HepG2 (cell line): ENCODE measurements at regions not wholly inside any gene's neighbourhood (a gene's known extent, or its start where the extent isn't known, plus 50 kb on each side); places are given as distances from the start of the nearest gene placed in this dataset.
A peak's percentile ranks its signal among the peaks of the same experiment; 100 is the strongest.

Experiments used
- BCL6 ChIP-seq: IDR thresholded peaks from 2 replicates; pipeline ENCODE4 v1.6.1; 2016; ENCODE audit warnings: missing genetic modification reagents, missing compliant biosample characterization
- DMAP1 ChIP-seq: IDR thresholded peaks from 2 replicates; pipeline ENCODE4 v1.6.1; 2016
- FOXA3 ChIP-seq: IDR thresholded peaks from 2 replicates; pipeline ENCODE4 v1.6.1; 2016; ENCODE audit warnings: missing genetic modification reagents, missing compliant biosample characterization
- IRF1 ChIP-seq: sonication (generic); formaldehyde crosslinking; IDR thresholded peaks from 2 replicates; pipeline ENCODE4 v1.4.0; 2020; ENCODE audit warnings: low read depth, mild to moderate bottlenecking, missing genetic modification reagents
- KAT7 ChIP-seq: IDR thresholded peaks from 2 replicates; pipeline ENCODE4 v1.6.1; 2018; ENCODE audit warnings: borderline replicate concordance, missing compliant biosample characterization
- LBX2 ChIP-seq: sonication (generic); formaldehyde crosslinking; IDR thresholded peaks from 2 replicates; pipeline ENCODE4 v1.5.0; 2020; ENCODE audit warnings: missing genetic modification reagents, mild to moderate bottlenecking, borderline replicate concordance
- NFAT5 ChIP-seq: sonication (generic); formaldehyde crosslinking; IDR thresholded peaks from 2 replicates; pipeline ENCODE4 v1.4.0; 2020; ENCODE audit warnings: missing genetic modification reagents
- RXRB ChIP-seq: IDR thresholded peaks from 2 replicates; pipeline ENCODE4 v1.6.1; 2016; ENCODE audit warnings: borderline replicate concordance, missing genetic modification reagents, missing compliant biosample characterization
- TARDBP ChIP-seq: sonication (generic); formaldehyde crosslinking; IDR thresholded peaks from 2 replicates; pipeline ENCODE4 v1.8.0; 2022; ENCODE audit warnings: mild to moderate bottlenecking, missing genetic modification reagents
- YEATS2 ChIP-seq: sonication (generic); formaldehyde crosslinking; IDR thresholded peaks from 2 replicates; pipeline ENCODE4 v1.4.0; 2020; ENCODE audit warnings: missing genetic modification reagents, borderline replicate concordance
- ZNF570 ChIP-seq: sonication (generic); formaldehyde crosslinking; IDR thresholded peaks from 2 replicates; pipeline ENCODE4 v1.4.0; 2020; ENCODE audit warnings: mild to moderate bottlenecking, missing genetic modification reagents, borderline replicate concordance
- ZNF574 ChIP-seq: sonication (generic); formaldehyde crosslinking; IDR thresholded peaks from 2 replicates; pipeline ENCODE4 v1.4.0; 2020; ENCODE audit warnings: missing genetic modification reagents
- ZNF576 ChIP-seq: sonication (generic); formaldehyde crosslinking; IDR thresholded peaks from 2 replicates; pipeline ENCODE4 v1.4.0; 2020; ENCODE audit warnings: mild to moderate bottlenecking, missing genetic modification reagents
- ZNF577 ChIP-seq: sonication (generic); formaldehyde crosslinking; IDR thresholded peaks from 2 replicates; pipeline ENCODE4 v1.4.0; 2020; ENCODE audit warnings: mild to moderate bottlenecking, low read depth, missing genetic modification reagents, borderline replicate concordance
- ZNF709 ChIP-seq: sonication (generic); formaldehyde crosslinking; IDR thresholded peaks from 2 replicates; pipeline ENCODE4 v1.5.0; 2020; ENCODE audit warnings: mild to moderate bottlenecking, missing genetic modification reagents
- ZNF724P ChIP-seq: sonication (generic); formaldehyde crosslinking; IDR thresholded peaks from 2 replicates; pipeline ENCODE4 v1.8.0; 2022; ENCODE audit warnings: missing genetic modification reagents, borderline replicate concordance
- ZSCAN29 ChIP-seq: sonication (generic); formaldehyde crosslinking; conservative IDR thresholded peaks from 2 replicates; pipeline ENCODE4 v1.4.0; 2020; ENCODE audit warnings: mild to moderate bottlenecking, missing genetic modification reagents
- TF ChIP-seq, protein P1 (sequence below): sonication (generic); formaldehyde crosslinking; IDR thresholded peaks from 2 replicates; pipeline ENCODE4 v1.5.0; 2020; ENCODE audit warnings: missing genetic modification reagents

- TF ChIP-seq, protein P1, sequence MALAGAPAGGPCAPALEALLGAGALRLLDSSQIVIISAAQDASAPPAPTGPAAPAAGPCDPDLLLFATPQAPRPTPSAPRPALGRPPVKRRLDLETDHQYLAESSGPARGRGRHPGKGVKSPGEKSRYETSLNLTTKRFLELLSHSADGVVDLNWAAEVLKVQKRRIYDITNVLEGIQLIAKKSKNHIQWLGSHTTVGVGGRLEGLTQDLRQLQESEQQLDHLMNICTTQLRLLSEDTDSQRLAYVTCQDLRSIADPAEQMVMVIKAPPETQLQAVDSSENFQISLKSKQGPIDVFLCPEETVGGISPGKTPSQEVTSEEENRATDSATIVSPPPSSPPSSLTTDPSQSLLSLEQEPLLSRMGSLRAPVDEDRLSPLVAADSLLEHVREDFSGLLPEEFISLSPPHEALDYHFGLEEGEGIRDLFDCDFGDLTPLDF (CRISPR knock-in tag) = no peak
- TF ChIP-seq RXRB (CRISPR knock-in tag) (0 out of 2 replicates have a peak, but pooled peaks have one; percentile 48), ZNF577 (CRISPR knock-in tag) (no peak), ZNF709 (CRISPR knock-in tag) (no peak), DMAP1 (CRISPR knock-in tag) (no peak), NFAT5 (CRISPR knock-in tag) (no peak), BCL6 (CRISPR knock-in tag) (peak; percentile 56), ZSCAN29 (CRISPR knock-in tag) (no peak), KAT7 (CRISPR knock-in tag) (no peak), FOXA3 (CRISPR knock-in tag) (peak; percentile 67), YEATS2 (CRISPR knock-in tag) (no peak), ZNF574 (CRISPR knock-in tag) (no peak), ZNF576 (CRISPR knock-in tag) (no peak), TARDBP (CRISPR knock-in tag) (no peak), ZNF570 (no peak), ZNF724P (CRISPR knock-in tag) (no peak), LBX2 (no peak), IRF1 (CRISPR knock-in tag) (no peak)
Measured at GRCh38 chr4:123619895-123620294, 223.3 kb downstream of the SPRY1 start (continued).
